GM23338 (cell line): ENCODE measurements at regions not wholly inside any gene's neighbourhood (a gene's known extent, or its start where the extent isn't known, plus 50 kb on each side); places are given as distances from the start of the nearest gene placed in this dataset.

Experiments used
- ATAC-seq: fragments of 200-7000 bp; cut with Tn5 transposase; 3 replicates; pipeline ENCODE4 v1.9.1; 2020
- DNase-seq: peaks from one replicate; pipeline ENCODE4 v3.0.0-alpha.2; 2015; ENCODE audit warnings: low spot score
- H2AFZ ChIP-seq: fragments of 200-600 bp; sonication (generic); 2 replicates; pipeline ENCODE4 v1.8.0; 2016; ENCODE audit warnings: antibody characterized with exemption, mild to moderate bottlenecking, moderate library complexity
- H3F3A ChIP-seq: fragments of 200-600 bp; sonication (generic); replicated peaks from 2 replicates; pipeline ENCODE4 v1.8.0; 2017; ENCODE audit warnings: antibody characterized with exemption, mixed run types, low read depth
- H3K27ac ChIP-seq: fragments of 200-600 bp; sonication (generic); 2 replicates; pipeline ENCODE4 v1.6.1; 2016; ENCODE audit warnings: low read depth
- H3K27me3 ChIP-seq: fragments of 200-600 bp; sonication (generic); 2 replicates; pipeline ENCODE4 v1.8.0; 2016; ENCODE audit warnings: mild to moderate bottlenecking, mixed run types, moderate library complexity; ENCODE audit not compliant: insufficient read depth
- H3K36me3 ChIP-seq: fragments of 200-600 bp; sonication (generic); 2 replicates; pipeline ENCODE4 v1.8.0; 2016; ENCODE audit warnings: mild to moderate bottlenecking; ENCODE audit not compliant: insufficient read depth
- H3K4me1 ChIP-seq: fragments of 200-600 bp; sonication (generic); 2 replicates; pipeline ENCODE4 v1.8.0; 2016; ENCODE audit warnings: mild to moderate bottlenecking, moderate library complexity; ENCODE audit not compliant: insufficient read depth
- H3K4me2 ChIP-seq: fragments of 200-600 bp; sonication (generic); 2 replicates; pipeline ENCODE4 v1.7.1; 2017; ENCODE audit warnings: mixed run types
- H3K4me3 ChIP-seq: fragments of 200-600 bp; sonication (generic); 2 replicates; pipeline ENCODE4 v1.6.1; 2016; ENCODE audit warnings: mixed run types
- H3K79me2 ChIP-seq: fragments of 200-600 bp; sonication (generic); replicated peaks from 2 replicates; pipeline ENCODE4 v1.8.0; 2017; ENCODE audit warnings: mild to moderate bottlenecking; ENCODE audit not compliant: insufficient read depth
- H3K9me2 ChIP-seq: fragments of 200-600 bp; sonication (generic); 2 replicates; pipeline ENCODE4 v1.8.0; 2017; ENCODE audit not compliant: insufficient read depth
- H4K20me1 ChIP-seq: fragments of 200-600 bp; sonication (generic); replicated peaks from 2 replicates; pipeline ENCODE4 v1.8.0; 2017; ENCODE audit warnings: mild to moderate bottlenecking; ENCODE audit not compliant: insufficient read depth
- H3K27ac Mint-ChIP-seq: 2 replicates; pipeline ENCODE4 v1.8.0; 2020; ENCODE audit warnings: inconsistent platforms, mild to moderate bottlenecking, moderate library complexity, mixed read lengths
- H3K27me3 Mint-ChIP-seq: 3 replicates; pipeline ENCODE4 v1.8.0; 2022; ENCODE audit warnings: low read depth, mild to moderate bottlenecking, moderate library complexity, mixed read lengths, inconsistent platforms; ENCODE audit not compliant: insufficient read depth, poor library complexity
- H3K36me3 Mint-ChIP-seq: 3 replicates; pipeline ENCODE4 v1.8.0; 2021; ENCODE audit warnings: low read depth, mild to moderate bottlenecking, inconsistent platforms, moderate library complexity, mixed read lengths
- H3K4me1 Mint-ChIP-seq: 3 replicates; pipeline ENCODE4 v1.8.0; 2020; ENCODE audit warnings: mild to moderate bottlenecking, inconsistent platforms, mixed read lengths
- H3K4me3 Mint-ChIP-seq: 3 replicates; pipeline ENCODE4 v1.8.0; 2021; ENCODE audit warnings: moderate library complexity, mild to moderate bottlenecking, inconsistent platforms, mixed read lengths
- H3K9me3 Mint-ChIP-seq: 3 replicates; pipeline ENCODE4 v1.8.0; 2020; ENCODE audit warnings: moderate library complexity, mild to moderate bottlenecking, inconsistent platforms, mixed read lengths
- CREB1 ChIP-seq: fragments of 250-450 bp; sonication (Bioruptor Pico); IDR thresholded peaks from 2 replicates; pipeline ENCODE4 v1.5.0; 2020; ENCODE audit warnings: low read depth, mild to moderate bottlenecking, moderate library complexity
- CTCF ChIP-seq, 2 experiments: fragments of 200-600 bp in 1 of 2; sonication (generic) in 1 of 2; conservative IDR thresholded peaks; 2 replicates each; pipeline versions ENCODE4 v1.5.1 to v1.6.1; 2016 to 2017; ENCODE audit warnings: antibody characterized with exemption in 2 of 2, low read depth in 2 of 2, mild to moderate bottlenecking in 2 of 2, moderate library complexity in 1 of 2
- EZH2 ChIP-seq: fragments of 200-600 bp; sonication (generic); IDR thresholded peaks from one replicate; pipeline ENCODE4 v1.8.0; 2017; ENCODE audit warnings: antibody characterized with exemption, mild to moderate bottlenecking, low read depth; ENCODE audit not compliant: unreplicated experiment
- EZH2phosphoT487 ChIP-seq: fragments of 200-600 bp; sonication (generic); IDR thresholded peaks from one replicate; pipeline ENCODE4 v1.8.1; 2018; ENCODE audit warnings: antibody characterized with exemption; ENCODE audit not compliant: unreplicated experiment
- JUNB ChIP-seq: IDR thresholded peaks from one replicate; pipeline ENCODE4 v1.6.1; 2016; ENCODE audit warnings: antibody characterized with exemption; ENCODE audit not compliant: unreplicated experiment
- NANOG ChIP-seq: IDR thresholded peaks from 2 replicates; pipeline ENCODE4 v1.6.1; 2016; ENCODE audit warnings: antibody characterized with exemption, borderline replicate concordance
- POLR2AphosphoS5 ChIP-seq: IDR thresholded peaks from 2 replicates; pipeline ENCODE4 v1.6.1; 2016; ENCODE audit warnings: antibody characterized with exemption, low read depth
- STAT1 ChIP-seq: IDR thresholded peaks from one replicate; pipeline ENCODE4 v1.6.1; 2016; ENCODE audit warnings: antibody characterized with exemption; ENCODE audit not compliant: unreplicated experiment
- ZNF462 ChIP-seq: fragments of 250-450 bp; sonication (Bioruptor Pico); IDR thresholded peaks from 2 replicates; pipeline ENCODE4 v1.5.0; 2020; ENCODE audit warnings: mild to moderate bottlenecking, moderate library complexity

GRCh38 chr5:124054564-124054963 lies 542.6 kb downstream of the CSNK1G3 start (continued):
- TF ChIP-seq ZNF462 (CRISPR knock-in tag) (no peak), CREB1 (CRISPR knock-in tag) (no peak)

DNA sequence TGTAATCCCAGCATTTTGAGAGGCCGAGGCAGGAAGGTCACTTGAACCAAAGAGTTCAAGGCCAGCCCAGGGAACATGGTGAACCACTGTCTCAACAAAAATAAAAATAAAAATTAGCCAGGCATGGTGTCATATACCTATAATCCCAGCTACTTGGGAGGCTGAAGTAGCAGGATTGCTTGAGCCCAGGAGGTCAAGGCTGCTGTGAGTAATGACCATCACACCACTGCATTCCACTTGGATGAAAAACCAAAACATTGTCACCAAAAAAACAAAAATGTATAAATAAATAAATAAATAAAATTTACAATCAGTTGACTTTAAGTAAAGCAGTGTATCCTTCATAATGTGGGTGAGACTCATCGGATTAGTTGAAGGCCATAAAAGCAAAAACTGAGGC lies 541.4 kb downstream of the CSNK1G3 start:
- Mint-ChIP-seq H3K27ac (no peak overlapping the region), H3K9me3 (no peaks in the 10 kb centered on the region), H3K36me3 (no peaks in the 10 kb centered on the region), H3K27me3 (no peaks in the 10 kb centered on the region), H3K4me3 (no peak overlapping the region), H3K4me1 (no peaks in the 10 kb centered on the region)
- Histone ChIP-seq H4K20me1 (no peaks in the 10 kb centered on the region), H2AFZ (no peak overlapping the region), H3K4me2 (no peak overlapping the region), H3K27me3 (no peaks in the 10 kb centered on the region), H3K4me3 (no peak overlapping the region), H3K79me2 (no peaks in the 10 kb centered on the region), H3K4me1 (no peaks in the 10 kb centered on the region), H3K27ac (no peak overlapping the region), H3K36me3 (no peaks in the 10 kb centered on the region), H3F3A (no peaks in the 10 kb centered on the region), H3K9me2 (0 out of 2 replicates have a peak, but pooled peaks cover 3% of the 10 kb centered on the region)
- TF ChIP-seq ZNF462 (CRISPR knock-in tag) (no peak), EZH2 (no peak), EZH2phosphoT487 (no peak), POLR2AphosphoS5 (no peak), CTCF (conservative IDR thresholded peaks at IDR 0.05; ENCODE audit: low read depth in 2 of 2) (no peak), NANOG (no peak), STAT1 (no peak), JUNB (no peak)
- no peak for ATAC-seq
- DNase-seq = no peak
